SU-DHL-6 (cell line): ENCODE measurements at regions not wholly inside any gene's neighbourhood (a gene's known extent, or its start where the extent isn't known, plus 50 kb on each side); places are given as distances from the start of the nearest gene placed in this dataset.

Experiments
- EZH2phosphoT487 ChIP-seq: fragments of 200-600 bp; sonication (generic), shearing (Covaris generic); conservative IDR thresholded peaks from 2 replicates; pipeline ENCODE4 v1.6.1; 2018; ENCODE audit warnings: mild to moderate bottlenecking, antibody characterized with exemption, low read length, moderate library complexity, mixed read lengths
- TF ChIP-seq, protein P1 (sequence below): fragments of 200-600 bp; sonication (generic); IDR thresholded peaks from one replicate; pipeline ENCODE4 v1.5.1; 2017; ENCODE audit warnings: antibody characterized with exemption, mild to moderate bottlenecking, low read length, moderate library complexity; ENCODE audit not compliant: insufficient read depth, poor library complexity, severe bottlenecking

DNA sequence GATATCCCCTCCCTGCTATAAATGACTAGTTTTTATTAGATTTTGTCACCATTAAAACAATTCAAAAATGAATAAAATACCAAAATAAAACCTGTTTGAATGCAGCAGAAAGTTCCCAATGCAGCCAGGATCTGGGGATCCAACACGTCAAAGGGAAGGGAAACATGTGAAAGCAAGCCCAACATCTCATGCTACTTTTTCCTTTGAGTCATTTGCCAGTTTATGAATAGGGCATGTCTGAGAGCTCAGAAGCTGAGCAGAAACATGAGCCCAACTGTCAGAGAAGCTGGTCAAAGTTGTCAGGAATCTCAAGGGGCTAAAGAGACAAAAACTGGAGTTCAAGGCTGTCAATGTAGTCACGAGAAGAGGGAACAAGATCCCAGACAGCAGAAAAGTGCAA is 526.4 kb downstream of the KLF5 start:
- TF ChIP-seq, protein P1, sequence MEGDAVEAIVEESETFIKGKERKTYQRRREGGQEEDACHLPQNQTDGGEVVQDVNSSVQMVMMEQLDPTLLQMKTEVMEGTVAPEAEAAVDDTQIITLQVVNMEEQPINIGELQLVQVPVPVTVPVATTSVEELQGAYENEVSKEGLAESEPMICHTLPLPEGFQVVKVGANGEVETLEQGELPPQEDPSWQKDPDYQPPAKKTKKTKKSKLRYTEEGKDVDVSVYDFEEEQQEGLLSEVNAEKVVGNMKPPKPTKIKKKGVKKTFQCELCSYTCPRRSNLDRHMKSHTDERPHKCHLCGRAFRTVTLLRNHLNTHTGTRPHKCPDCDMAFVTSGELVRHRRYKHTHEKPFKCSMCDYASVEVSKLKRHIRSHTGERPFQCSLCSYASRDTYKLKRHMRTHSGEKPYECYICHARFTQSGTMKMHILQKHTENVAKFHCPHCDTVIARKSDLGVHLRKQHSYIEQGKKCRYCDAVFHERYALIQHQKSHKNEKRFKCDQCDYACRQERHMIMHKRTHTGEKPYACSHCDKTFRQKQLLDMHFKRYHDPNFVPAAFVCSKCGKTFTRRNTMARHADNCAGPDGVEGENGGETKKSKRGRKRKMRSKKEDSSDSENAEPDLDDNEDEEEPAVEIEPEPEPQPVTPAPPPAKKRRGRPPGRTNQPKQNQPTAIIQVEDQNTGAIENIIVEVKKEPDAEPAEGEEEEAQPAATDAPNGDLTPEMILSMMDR, result no peak
- no peak for TF ChIP-seq EZH2phosphoT487
